NCI-H1105 treated with DMSO at 0.1 percent for 48 hours (cell line): ENCODE measurements at regions not wholly inside any gene's neighbourhood (a gene's known extent, or its start where the extent isn't known, plus 50 kb on each side); places are given as distances from the start of the nearest gene placed in this dataset.
"Not testable (repeated sequence)": the region's sequence is repeated elsewhere in the genome, so short reads cannot be mapped to it uniquely, and the experiment has no call there.

Experiments
- DNase-seq: peaks from one replicate; lab custom pipeline; 2025; lab: John Stamatoyannopoulos, UW

- DNase-seq: no peak
These were observed 298.8 kb upstream of the LYPLAL1 start for GRCh38 chr1:218874801-218875400.

- no peak for DNase-seq
These were observed 295.3 kb upstream of the LYPLAL1 start for GRCh38 chr1:218878369-218878768.

- no peak for DNase-seq
These were observed 293.1 kb upstream of the LYPLAL1 start for GRCh38 chr1:218880484-218881060.

- no peak for DNase-seq
These were observed 291.2 kb upstream of the LYPLAL1 start for GRCh38 chr1:218882454-218882853.

- no peak for DNase-seq
These were observed 287.4 kb upstream of the LYPLAL1 start for GRCh38 chr1:218886101-218886871.

- no peak for DNase-seq
These were observed 286.3 kb upstream of the LYPLAL1 start for GRCh38 chr1:218887141-218887925.

- DNase-seq: no peak
These were observed 283.2 kb upstream of the LYPLAL1 start for GRCh38 chr1:218890451-218890850.

GRCh38 chr1:218891577-218891976 is 282.1 kb upstream of the LYPLAL1 start:
- no peak for DNase-seq

GRCh38 chr1:218895064-218895587 is 278.6 kb upstream of the LYPLAL1 start:
- DNase-seq: no peak

GRCh38 chr1:218896202-218896601 is 277.5 kb upstream of the LYPLAL1 start:
- DNase-seq: no peak

GRCh38 chr1:218898921-218899320 is 274.8 kb upstream of the LYPLAL1 start:
- no peak for DNase-seq

GRCh38 chr1:218900615-218901014 is 273.1 kb upstream of the LYPLAL1 start:
- DNase-seq: no peak

- no peak for DNase-seq
These were observed 269.3 kb upstream of the LYPLAL1 start for GRCh38 chr1:218904416-218904815.

- no peak for DNase-seq
These were observed 257.0 kb upstream of the LYPLAL1 start for GRCh38 chr1:218916720-218917119.

GRCh38 chr1:218917656-218918055 is 256.0 kb upstream of the LYPLAL1 start:
- no peak for DNase-seq

GRCh38 chr1:218925777-218926176 is 247.9 kb upstream of the LYPLAL1 start:
- no peak for DNase-seq

GRCh38 chr1:218926631-218927030 is 247.0 kb upstream of the LYPLAL1 start:
- no peak for DNase-seq

GRCh38 chr1:218930000-218930399 is 243.7 kb upstream of the LYPLAL1 start:
- no peak for DNase-seq

GRCh38 chr1:218930472-218931241 is 243.0 kb upstream of the LYPLAL1 start:
- DNase-seq: no peak

GRCh38 chr1:218931324-218931723 is 242.4 kb upstream of the LYPLAL1 start:
- no peak for DNase-seq

- no peak for DNase-seq
These were observed 240.2 kb upstream of the LYPLAL1 start for GRCh38 chr1:218933513-218933912.

- not testable (repeated sequence) for DNase-seq
These were observed 238.3 kb upstream of the LYPLAL1 start for GRCh38 chr1:218935408-218935807.
